ENCODE measurements at regions not wholly inside any gene's neighbourhood (a gene's known extent, or its start where the extent isn't known, plus 50 kb on each side); places are given as distances from the start of the nearest gene placed in this dataset.

- no peak for DNase-seq
Measured at GRCh38 chr22:27463121-27463660, 338.4 kb downstream of the MN1 start.

GRCh38 chr22:27466229-27466628, 335.3 kb downstream of the MN1 start:
- DNase-seq, result no peak

GRCh38 chr22:27466778-27467438, 334.6 kb downstream of the MN1 start:
- DNase-seq, result no peak

- DNase-seq, result no peak
Measured at GRCh38 chr22:27467711-27468110, 333.8 kb downstream of the MN1 start.

GRCh38 chr22:27468712-27469111, 332.8 kb downstream of the MN1 start:
- DNase-seq, result no peak

DNA sequence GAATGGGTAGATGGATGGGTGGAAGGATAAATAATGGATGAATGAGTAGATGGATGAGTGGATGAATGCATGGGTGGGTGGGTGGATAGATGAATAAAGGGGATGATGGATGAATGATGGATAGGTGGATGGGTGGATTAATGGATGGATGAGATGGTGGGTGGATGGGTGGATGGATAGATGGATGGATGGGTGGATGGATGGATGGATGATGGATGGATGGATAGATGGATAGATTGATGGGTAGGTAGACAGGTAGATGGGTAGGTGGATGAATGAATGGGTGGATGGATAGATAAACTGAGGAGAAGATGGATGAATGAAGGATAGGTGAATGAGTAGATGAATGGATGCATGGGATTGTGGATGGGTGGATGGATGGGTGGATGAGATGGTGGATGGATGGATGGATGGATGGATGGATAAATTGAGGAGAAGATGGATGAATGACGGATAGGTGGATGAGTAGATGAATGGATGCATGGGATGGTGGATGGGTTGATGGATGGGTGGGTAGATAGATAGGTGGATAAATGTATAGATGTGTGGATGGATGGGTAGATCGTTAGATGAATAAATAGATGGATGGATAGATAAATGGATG, 331.3 kb downstream of the MN1 start:
- no peak for DNase-seq

GRCh38 chr22:27472975-27473374, 328.6 kb downstream of the MN1 start:
- no peak for DNase-seq

- no peak for DNase-seq
Measured at GRCh38 chr22:27473533-27473932, 328.0 kb downstream of the MN1 start.

- no peak for DNase-seq
Measured at GRCh38 chr22:27474112-27474571, 327.4 kb downstream of the MN1 start.

DNA sequence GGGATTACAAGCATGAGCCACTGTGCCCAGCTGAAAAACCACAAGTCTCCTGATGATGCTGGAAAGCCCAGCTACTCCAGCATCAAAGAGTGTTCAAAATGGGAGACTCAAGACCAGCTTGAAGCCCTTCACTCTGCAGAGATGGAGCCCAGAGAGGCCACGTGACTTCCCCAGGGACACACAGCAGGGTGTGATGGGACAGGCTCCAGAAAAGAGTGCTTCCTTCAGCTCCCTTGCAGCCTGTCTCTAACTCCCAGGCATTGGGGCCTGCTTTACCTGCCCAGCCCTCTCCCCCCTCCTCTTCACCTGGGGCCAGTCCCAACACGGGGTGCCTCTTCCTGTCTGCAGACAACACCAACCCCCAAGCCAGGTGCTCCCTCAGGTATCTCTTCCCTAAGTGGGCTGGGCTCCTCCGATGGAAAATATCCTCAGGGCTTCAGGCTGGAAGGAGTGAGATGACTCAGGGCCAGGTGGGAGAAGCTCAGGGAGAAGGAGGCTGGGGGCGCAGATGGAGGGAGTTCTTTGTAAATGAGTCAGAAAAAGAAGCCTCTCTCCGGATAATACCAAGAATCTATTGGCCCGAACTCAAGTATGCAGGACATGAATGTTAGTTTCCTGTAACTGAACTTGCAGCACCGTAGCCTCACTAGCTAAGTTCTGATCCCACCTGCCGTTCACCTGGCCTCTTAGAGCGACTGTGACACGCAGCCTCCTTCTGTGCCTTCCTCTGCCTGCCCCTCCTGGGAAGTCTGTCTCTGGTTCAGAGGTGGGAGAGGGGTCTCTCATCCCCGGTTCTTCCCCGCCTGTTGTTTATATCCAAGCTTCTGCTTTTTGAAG, 326.6 kb downstream of the MN1 start:
- DNase-seq, result no peak

DNA sequence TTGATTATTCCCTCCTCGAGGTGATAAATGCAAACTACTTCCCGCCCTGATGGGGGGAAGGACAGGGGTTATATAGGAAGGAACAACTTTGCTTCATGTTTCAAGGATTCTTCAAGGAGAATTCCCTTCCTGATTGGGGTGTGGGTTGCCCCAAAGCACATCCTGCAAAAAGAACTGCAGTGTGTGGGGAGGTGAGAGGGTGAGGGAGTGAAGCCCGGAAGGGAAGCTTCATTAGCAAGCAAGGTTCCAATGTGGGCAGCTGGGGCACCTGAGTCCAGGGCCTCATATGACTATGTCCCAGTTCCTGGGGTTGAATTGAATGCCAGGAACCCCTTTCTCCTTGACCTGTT, 326.0 kb downstream of the MN1 start:
- no peak for DNase-seq

GRCh38 chr22:27476318-27476717, 325.2 kb downstream of the MN1 start:
- DNase-seq, result no peak

DNA sequence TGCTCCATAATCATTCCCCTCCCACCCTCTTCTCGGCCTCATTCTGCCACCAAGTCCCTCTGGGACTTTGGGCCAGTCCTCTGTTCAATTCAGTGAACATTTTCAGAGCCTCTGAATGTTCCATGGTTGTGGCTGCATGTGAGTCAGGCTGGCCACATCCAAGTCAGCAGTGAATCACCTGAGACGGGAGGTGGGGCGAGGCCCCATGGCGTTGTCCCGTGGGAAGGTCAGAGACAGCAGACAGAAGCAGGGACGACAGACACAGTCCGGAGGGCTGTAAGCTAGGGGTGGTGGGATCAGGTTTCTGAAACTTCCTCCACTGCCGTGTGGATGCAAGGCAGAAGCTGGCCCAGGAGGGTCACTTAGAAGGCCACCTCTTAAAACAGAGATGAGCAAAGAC, 324.8 kb downstream of the MN1 start:
- DNase-seq, result no peak

- no peak for DNase-seq
Measured at GRCh38 chr22:27477171-27477570, 324.4 kb downstream of the MN1 start.

DNA sequence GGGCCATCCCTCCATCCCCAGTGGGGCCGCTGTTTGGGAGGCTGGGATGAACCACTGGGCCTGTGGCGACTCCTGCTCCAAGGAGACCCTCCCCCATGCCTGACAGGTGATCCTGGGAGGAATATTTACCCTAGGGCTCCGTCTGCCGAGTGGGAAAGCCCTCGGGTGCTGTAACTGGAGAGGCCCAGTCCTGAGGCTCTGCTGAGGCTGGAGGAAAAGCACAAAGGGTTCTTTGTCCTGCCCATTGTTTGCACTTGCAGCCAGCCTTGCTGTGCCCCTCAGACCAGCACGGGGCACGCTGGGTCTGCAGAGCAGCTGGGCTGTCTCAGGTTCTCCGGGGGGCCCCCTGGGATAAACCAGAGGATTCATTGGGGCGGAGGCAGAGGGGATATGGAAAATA, 321.1 kb downstream of the MN1 start:
- no peak for DNase-seq

- DNase-seq, result no peak
Measured at GRCh38 chr22:27482402-27482801, 319.2 kb downstream of the MN1 start.

- no peak for DNase-seq
Measured at GRCh38 chr22:27483095-27483785, 318.3 kb downstream of the MN1 start.

GRCh38 chr22:27485842-27486241, 315.7 kb downstream of the MN1 start:
- no peak for DNase-seq

GRCh38 chr22:27487600-27488452, 313.7 kb downstream of the MN1 start:
- DNase-seq, result no peak

DNA sequence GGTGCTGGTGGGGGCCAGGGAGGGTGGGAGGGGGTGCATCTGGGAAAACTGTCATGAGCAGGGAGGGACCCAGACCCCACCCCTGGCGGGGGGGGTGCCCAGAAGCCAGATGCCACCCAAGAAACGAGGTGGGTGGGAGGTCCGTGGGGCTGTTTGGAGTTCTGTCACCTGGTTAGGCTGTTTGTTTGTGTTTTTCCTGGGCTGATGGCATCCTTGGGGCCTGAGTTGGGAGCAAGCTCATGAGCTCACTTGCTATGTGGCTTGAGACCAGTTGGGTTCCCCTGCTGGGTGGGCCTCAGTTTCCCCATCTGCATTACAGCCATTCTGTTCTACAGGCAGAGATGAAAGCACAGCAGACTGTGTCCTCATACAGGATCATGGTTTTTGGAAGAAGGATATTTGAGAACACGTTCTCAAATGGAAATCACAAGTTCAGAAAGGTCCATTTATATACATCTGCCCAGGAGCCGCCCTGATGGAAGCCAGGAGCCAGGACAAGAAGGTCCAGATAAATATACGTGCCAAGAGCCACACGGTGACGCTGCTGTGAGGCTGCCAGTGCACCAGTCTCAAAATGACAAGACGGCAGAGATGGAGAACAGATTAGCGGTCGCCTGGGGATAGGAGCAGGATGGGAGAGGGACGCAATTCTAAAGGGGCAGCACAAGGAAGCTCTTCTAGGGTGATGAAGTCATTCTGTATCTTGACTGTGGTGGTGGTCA, 312.9 kb downstream of the MN1 start:
- no peak for DNase-seq

GRCh38 chr22:27489178-27489675, 312.3 kb downstream of the MN1 start:
- no peak for DNase-seq

All from stimulated activated CD4-positive, alpha-beta T cell treated with anti-CD3 and anti-CD28 coated beads, Interleukin-1b, Interleukin-23, amount 100 ng/mL, for 48 hours (primary cell).